PC-9 (cell line): ENCODE measurements at regions not wholly inside any gene's neighbourhood (a gene's known extent, or its start where the extent isn't known, plus 50 kb on each side); places are given as distances from the start of the nearest gene placed in this dataset.
"Not testable (repeated sequence)": the region's sequence is repeated elsewhere in the genome, so short reads cannot be mapped to it uniquely, and the experiment has no call there.

Experiments used
- BruUV-seq: library from RNA; stranded (reverse); fragments of 400-500 nt; replicated peaks from 2 replicates; lab custom pipeline; 2021; lab: Mats Ljungman, UMichigan
- CTCF ChIA-PET: fragments of 300-600 bp; sonication (Branson Sonifier 250); formaldehyde crosslinking; loops from one replicate; lab custom pipeline; 2022; ENCODE audit warnings: antibody characterized with exemption; lab: Charles Lee
- POLR2A ChIA-PET: fragments of 300-600 bp; sonication (Branson Sonifier 250); formaldehyde crosslinking; loops from one replicate; lab custom pipeline; 2022; ENCODE audit warnings: antibody characterized with exemption; ENCODE audit not compliant: unreplicated experiment; lab: Charles Lee
- DNase-seq, 2 experiments: peaks; one replicate each; pipeline versions ENCODE4 v3.0.0 to v3.0.0-alpha.2; 2015 to 2022; ENCODE audit warnings: mixed read lengths in 1 of 2
- H2AFZ ChIP-seq: fragments of 200-600 bp; sonication (generic); 2 replicates; pipeline ENCODE4 v1.8.1; 2017; ENCODE audit warnings: antibody characterized with exemption
- H3F3A ChIP-seq: fragments of 200-600 bp; sonication (generic); 2 replicates; pipeline ENCODE4 v1.8.1; 2017; ENCODE audit warnings: antibody characterized with exemption, mild to moderate bottlenecking, low read depth; ENCODE audit not compliant: insufficient read depth
- H3K27ac ChIP-seq: fragments of 200-600 bp; sonication (generic); 2 replicates; pipeline ENCODE4 v1.6.1; 2016; ENCODE audit warnings: mixed run types
- H3K27me3 ChIP-seq: fragments of 200-600 bp; sonication (generic); 2 replicates; pipeline ENCODE4 v1.6.1; 2016; ENCODE audit warnings: low read depth, mixed run types; ENCODE audit not compliant: insufficient read depth
- H3K36me3 ChIP-seq: fragments of 200-600 bp; sonication (generic); 2 replicates; pipeline ENCODE4 v1.6.1; 2016; ENCODE audit warnings: low read depth, mixed run types
- H3K4me1 ChIP-seq: fragments of 200-600 bp; sonication (generic); replicated peaks from 2 replicates; pipeline ENCODE4 v1.6.1; 2016; ENCODE audit warnings: mixed run types; ENCODE audit not compliant: insufficient read depth
- H3K4me2 ChIP-seq: fragments of 200-600 bp; sonication (generic); 2 replicates; pipeline ENCODE4 v1.6.1; 2017; ENCODE audit warnings: mixed run types
- H3K4me3 ChIP-seq: fragments of 200-600 bp; sonication (generic); 2 replicates; pipeline ENCODE4 v1.6.1; 2016; ENCODE audit warnings: mixed run types
- H3K79me2 ChIP-seq: fragments of 200-600 bp; sonication (generic); 2 replicates; pipeline ENCODE4 v1.6.1; 2017; ENCODE audit warnings: low read depth, mixed run types
- H3K9me2 ChIP-seq: fragments of 200-600 bp; sonication (generic); 2 replicates; pipeline ENCODE4 v1.8.1; 2017; ENCODE audit warnings: mild to moderate bottlenecking; ENCODE audit not compliant: insufficient read depth
- H3K9me3 ChIP-seq: fragments of 200-600 bp; sonication (generic); 2 replicates; pipeline ENCODE4 v1.8.1; 2016; ENCODE audit warnings: low read depth; ENCODE audit not compliant: insufficient read depth
- H4K20me1 ChIP-seq: fragments of 200-600 bp; sonication (generic); 2 replicates; pipeline ENCODE4 v1.8.1; 2017; ENCODE audit not compliant: insufficient read depth
- EZH2 ChIP-seq: fragments of 200-600 bp; sonication (generic); IDR thresholded peaks from 2 replicates; pipeline ENCODE4 v1.8.0; 2017; ENCODE audit warnings: antibody characterized with exemption, low read depth
- intact Hi-C: fragments of 100-400 bp; cut with micrococcal nuclease; formaldehyde crosslinking; loops from one replicate; pipeline ENCODE4 v1.10.0; 2022; ENCODE audit not compliant: unreplicated experiment
- TF ChIP-seq, protein P1 (sequence below): fragments of 200-600 bp; sonication (generic); conservative IDR thresholded peaks from 2 replicates; pipeline ENCODE4 v1.6.1; 2017; ENCODE audit warnings: mixed run types, antibody characterized with exemption, mild to moderate bottlenecking, moderate library complexity

DNA sequence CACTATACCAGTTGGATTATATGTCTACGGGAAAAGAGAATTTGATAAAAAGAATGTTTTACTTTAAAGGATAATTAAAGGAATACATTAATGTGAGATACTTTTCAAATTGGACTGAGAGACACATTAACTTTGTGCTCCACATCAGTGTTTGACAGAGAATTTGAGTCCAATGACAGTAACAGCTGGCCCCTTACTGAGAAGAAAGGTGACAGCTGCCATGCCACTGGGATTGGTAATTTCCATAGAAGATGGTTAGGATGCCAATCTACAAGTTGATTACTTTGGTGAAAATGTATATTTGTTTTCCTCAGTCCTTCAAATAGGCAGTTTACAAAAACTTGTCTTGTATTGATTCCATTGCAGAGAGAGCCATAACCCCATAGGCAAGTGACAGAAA is 578.4 kb downstream of the SLCO4C1 start:
- Histone ChIP-seq H3K79me2 (no peaks in the 10 kb centered on the region), H3K9me2 (no peaks in the 10 kb centered on the region), H2AFZ (0 out of 2 replicates have a peak overlapping the region, but pooled peaks have one; percentile 58), H3K9me3 (no peaks in the 10 kb centered on the region), H4K20me1 (no peaks in the 10 kb centered on the region), H3K36me3 (no peaks in the 10 kb centered on the region), H3K4me3 (no peak overlapping the region), H3K27me3 (no peaks in the 10 kb centered on the region), H3K4me2 (no peak overlapping the region; the same call in 1 of the 2 replicates), H3K27ac (no peak overlapping the region), H3K4me1 (no peaks in the 10 kb centered on the region), H3F3A (no peaks in the 10 kb centered on the region)
- intact Hi-C loops, result no loop called here
- no TSS peak for BruUV-seq
- no peak for DNase-seq
- TF ChIP-seq, protein P1, sequence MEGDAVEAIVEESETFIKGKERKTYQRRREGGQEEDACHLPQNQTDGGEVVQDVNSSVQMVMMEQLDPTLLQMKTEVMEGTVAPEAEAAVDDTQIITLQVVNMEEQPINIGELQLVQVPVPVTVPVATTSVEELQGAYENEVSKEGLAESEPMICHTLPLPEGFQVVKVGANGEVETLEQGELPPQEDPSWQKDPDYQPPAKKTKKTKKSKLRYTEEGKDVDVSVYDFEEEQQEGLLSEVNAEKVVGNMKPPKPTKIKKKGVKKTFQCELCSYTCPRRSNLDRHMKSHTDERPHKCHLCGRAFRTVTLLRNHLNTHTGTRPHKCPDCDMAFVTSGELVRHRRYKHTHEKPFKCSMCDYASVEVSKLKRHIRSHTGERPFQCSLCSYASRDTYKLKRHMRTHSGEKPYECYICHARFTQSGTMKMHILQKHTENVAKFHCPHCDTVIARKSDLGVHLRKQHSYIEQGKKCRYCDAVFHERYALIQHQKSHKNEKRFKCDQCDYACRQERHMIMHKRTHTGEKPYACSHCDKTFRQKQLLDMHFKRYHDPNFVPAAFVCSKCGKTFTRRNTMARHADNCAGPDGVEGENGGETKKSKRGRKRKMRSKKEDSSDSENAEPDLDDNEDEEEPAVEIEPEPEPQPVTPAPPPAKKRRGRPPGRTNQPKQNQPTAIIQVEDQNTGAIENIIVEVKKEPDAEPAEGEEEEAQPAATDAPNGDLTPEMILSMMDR, result no peak
- no peak for TF ChIP-seq EZH2
- ChIA-PET CTCF (no interaction called here), POLR2A (no interaction called here)

DNA sequence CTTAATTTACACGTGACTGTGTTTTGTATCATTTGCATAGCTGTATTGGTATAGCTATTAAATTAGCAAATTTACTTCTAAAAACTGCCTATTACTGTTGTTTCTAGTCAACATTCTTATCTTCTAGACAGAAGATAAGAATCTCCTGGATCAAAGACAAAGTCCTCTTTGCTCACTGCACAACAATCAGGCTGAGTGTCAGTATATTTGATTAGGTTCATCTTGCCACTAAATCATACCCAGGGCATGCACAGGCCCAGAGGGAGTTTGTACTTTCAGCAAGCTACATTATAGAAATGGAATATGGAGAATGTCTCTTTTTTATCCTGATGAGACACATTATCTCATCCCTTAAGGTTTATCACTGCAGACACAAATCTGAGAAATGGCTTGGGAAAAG is 579.1 kb downstream of the SLCO4C1 start:
- ChIA-PET CTCF (no interaction called here), POLR2A (no interaction called here)
- Histone ChIP-seq H2AFZ (no peak overlapping the region), H3K27me3 (no peaks in the 10 kb centered on the region), H3K9me3 (no peaks in the 10 kb centered on the region), H3K4me3 (no peak overlapping the region), H3K4me1 (no peaks in the 10 kb centered on the region), H4K20me1 (no peaks in the 10 kb centered on the region), H3K4me2 (no peak overlapping the region), H3K9me2 (no peaks in the 10 kb centered on the region), H3K27ac (no peak overlapping the region), H3K36me3 (no peaks in the 10 kb centered on the region), H3K79me2 (no peaks in the 10 kb centered on the region), H3F3A (no peaks in the 10 kb centered on the region)
- intact Hi-C loops, result no loop called here
- BruUV-seq, result no TSS peak
- no peak for DNase-seq
- TF ChIP-seq EZH2, result no peak
- TF ChIP-seq, protein P1, result no peak

DNA sequence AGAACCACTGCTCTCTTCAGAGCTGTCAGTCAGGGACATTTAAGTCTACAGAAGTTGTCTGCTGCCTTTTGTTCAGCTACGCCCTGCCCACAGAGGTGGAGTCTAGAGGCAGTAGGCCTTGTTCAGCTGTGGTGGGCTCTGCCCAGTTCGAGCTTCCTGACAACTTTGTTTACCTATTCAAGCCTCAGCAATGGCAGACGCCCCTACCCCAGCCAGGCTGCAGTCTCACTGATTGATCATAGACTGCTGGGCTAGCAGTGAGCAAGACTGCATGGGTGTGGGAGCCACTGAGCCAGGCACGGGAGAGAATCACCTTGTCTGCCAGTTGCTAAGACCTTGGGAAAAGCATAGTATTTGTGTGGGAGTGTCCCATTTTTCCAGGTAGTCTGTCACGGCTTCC is 580.3 kb downstream of the SLCO4C1 start:
- H3K4me3 ChIP-seq, H3K79me2 ChIP-seq, H3K9me2 ChIP-seq, CTCF ChIA-PET, H3K4me1 ChIP-seq, H3K9me3 ChIP-seq, DNase-seq, H3K27ac ChIP-seq, H3K4me2 ChIP-seq, POLR2A ChIA-PET, H3K27me3 ChIP-seq, H3F3A ChIP-seq, intact Hi-C loops, BruUV-seq, H4K20me1 ChIP-seq, H3K36me3 ChIP-seq: not testable (repeated sequence)
- 0 out of 2 replicates have a peak overlapping the region, but pooled peaks have one; percentile 5 for H2AFZ ChIP-seq

DNA sequence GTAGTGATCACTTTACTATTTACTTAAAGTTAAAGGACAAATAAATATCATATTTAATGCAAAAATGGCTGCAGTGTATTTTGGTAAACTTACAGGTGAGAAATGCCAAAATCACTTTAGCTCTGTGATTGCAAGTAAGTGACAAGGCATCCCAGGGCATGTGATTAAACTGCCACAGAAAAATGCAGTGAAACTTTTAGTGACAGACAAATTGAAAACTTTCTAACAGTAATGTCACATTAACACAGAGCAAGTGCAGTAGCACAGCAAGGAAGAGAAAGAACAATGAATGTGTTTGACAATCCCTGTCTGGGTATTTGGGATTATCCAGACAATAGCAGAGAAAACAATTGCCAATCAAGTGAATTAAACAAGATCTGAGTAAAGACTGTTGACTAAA is 606.8 kb downstream of the SLCO4C1 start:
- ChIA-PET POLR2A (no interaction called here), CTCF (no interaction called here)
- no peaks in the 10 kb centered on the region for H4K20me1 ChIP-seq
- no peaks in the 10 kb centered on the region for H3K9me3 ChIP-seq
- no peak overlapping the region for H3K27ac ChIP-seq
- intact Hi-C loops, result no loop called here
- no peaks in the 10 kb centered on the region for H3K79me2 ChIP-seq
- no peak for DNase-seq
- no peak overlapping the region for H3K4me3 ChIP-seq
- TF ChIP-seq, protein P1, result no peak
- TF ChIP-seq EZH2, result no peak
- H3K9me2 ChIP-seq, result no peaks in the 10 kb centered on the region
- no peak overlapping the region for H2AFZ ChIP-seq
- BruUV-seq, result no TSS peak
- no peaks in the 10 kb centered on the region for H3F3A ChIP-seq
- no peak overlapping the region for H3K4me2 ChIP-seq
- H3K27me3 ChIP-seq, result no peaks in the 10 kb centered on the region
- H3K4me1 ChIP-seq, result no peaks in the 10 kb centered on the region
- H3K36me3 ChIP-seq, result no peaks in the 10 kb centered on the region
